ENCODE measurements at regions not wholly inside any gene's neighbourhood (a gene's known extent, or its start where the extent isn't known, plus 50 kb on each side); places are given as distances from the start of the nearest gene placed in this dataset.

GRCh38 chr12:91271185-91271584 is 88.6 kb upstream of the DCN start:
- ChIA-PET POLR2A (ENCODE audit: unreplicated experiment) (interaction anchor here (0.6 kb wide), 1 partner anchor 8 kb away, joined by 7 read pairs; no protein-coding TSS in a partner anchor), CTCF (no interaction called here)
- no peaks in the 10 kb centered on the region for H3K4me1 ChIP-seq (replicated peaks; ENCODE audit: insufficient read depth)
- H3K27ac ChIP-seq: no peak overlapping the region
- no peaks in the 10 kb centered on the region for H3K27me3 ChIP-seq (ENCODE audit: insufficient read depth, low read depth)
- intact Hi-C loops (cut with micrococcal nuclease; ENCODE audit: unreplicated experiment): no loop called here
- TF ChIP-seq CTCF (conservative IDR thresholded peaks at IDR 0.05) (no peak), EZH2 (IDR thresholded peaks at IDR 0.05; ENCODE audit: low read depth) (no peak)
- H2AFZ ChIP-seq: peak overlapping the region; percentile 58; the same call in 1 of the 2 replicates
- no peak overlapping the region for H3K4me2 ChIP-seq
- H4K20me1 ChIP-seq (ENCODE audit: insufficient read depth): no peaks in the 10 kb centered on the region
- no peak for DNase-seq
- H3K9me2 ChIP-seq (ENCODE audit: insufficient read depth): no peaks in the 10 kb centered on the region
- H3K79me2 ChIP-seq (ENCODE audit: low read depth): no peaks in the 10 kb centered on the region
- H3K9me3 ChIP-seq (ENCODE audit: insufficient read depth, low read depth): no peaks in the 10 kb centered on the region
- no peak overlapping the region for H3K4me3 ChIP-seq
- no peaks in the 10 kb centered on the region for H3F3A ChIP-seq (ENCODE audit: insufficient read depth, low read depth)
- H3K36me3 ChIP-seq (ENCODE audit: low read depth): no peaks in the 10 kb centered on the region
- no TSS peak for BruUV-seq (replicated peaks)

GRCh38 chr12:91267039-91267438 is 84.4 kb upstream of the DCN start:
- H3K4me1 ChIP-seq (replicated peaks; ENCODE audit: insufficient read depth): no peaks in the 10 kb centered on the region
- H3K27me3 ChIP-seq (ENCODE audit: insufficient read depth, low read depth): no peaks in the 10 kb centered on the region
- intact Hi-C loops (cut with micrococcal nuclease; ENCODE audit: unreplicated experiment): no loop called here
- no peak for DNase-seq
- no peaks in the 10 kb centered on the region for H3F3A ChIP-seq (ENCODE audit: insufficient read depth, low read depth)
- BruUV-seq (replicated peaks): no TSS peak
- ChIA-PET POLR2A (ENCODE audit: unreplicated experiment) (no interaction called here), CTCF (no interaction called here)
- no peaks in the 10 kb centered on the region for H3K79me2 ChIP-seq (ENCODE audit: low read depth)
- H3K9me2 ChIP-seq (ENCODE audit: insufficient read depth): no peaks in the 10 kb centered on the region
- no peaks in the 10 kb centered on the region for H3K9me3 ChIP-seq (ENCODE audit: insufficient read depth, low read depth)
- no peak overlapping the region for H3K27ac ChIP-seq
- H4K20me1 ChIP-seq (ENCODE audit: insufficient read depth): no peaks in the 10 kb centered on the region
- H2AFZ ChIP-seq: no peak overlapping the region
- no peak overlapping the region for H3K4me2 ChIP-seq
- no peak overlapping the region for H3K4me3 ChIP-seq
- H3K36me3 ChIP-seq (ENCODE audit: low read depth): no peaks in the 10 kb centered on the region
- TF ChIP-seq CTCF (conservative IDR thresholded peaks at IDR 0.05) (no peak), EZH2 (IDR thresholded peaks at IDR 0.05; ENCODE audit: low read depth) (no peak)

- no peak overlapping the region for H3K4me3 ChIP-seq
- H3K27me3 ChIP-seq (ENCODE audit: insufficient read depth, low read depth): no peaks in the 10 kb centered on the region
- H3K4me2 ChIP-seq: no peak overlapping the region
- no peaks in the 10 kb centered on the region for H3K9me2 ChIP-seq (ENCODE audit: insufficient read depth)
- H3F3A ChIP-seq (ENCODE audit: insufficient read depth, low read depth): no peaks in the 10 kb centered on the region
- TF ChIP-seq EZH2 (IDR thresholded peaks at IDR 0.05; ENCODE audit: low read depth) (no peak), CTCF (conservative IDR thresholded peaks at IDR 0.05) (no peak)
- no peaks in the 10 kb centered on the region for H4K20me1 ChIP-seq (ENCODE audit: insufficient read depth)
- POLR2A ChIA-PET (ENCODE audit: unreplicated experiment): no interaction called here
- H2AFZ ChIP-seq: no peak overlapping the region
- no peak for DNase-seq
- no peaks in the 10 kb centered on the region for H3K79me2 ChIP-seq (ENCODE audit: low read depth)
- H3K27ac ChIP-seq: no peak overlapping the region
- CTCF ChIA-PET: no interaction called here
- no TSS peak for BruUV-seq (replicated peaks)
- H3K9me3 ChIP-seq (ENCODE audit: insufficient read depth, low read depth): no peaks in the 10 kb centered on the region
- intact Hi-C loops (cut with micrococcal nuclease; ENCODE audit: unreplicated experiment): no loop called here
- H3K4me1 ChIP-seq (replicated peaks; ENCODE audit: insufficient read depth): no peaks in the 10 kb centered on the region
- H3K36me3 ChIP-seq (ENCODE audit: low read depth): no peaks in the 10 kb centered on the region
These were observed 81.6 kb upstream of the DCN start for GRCh38 chr12:91264178-91264577.

All from PC-9 (cell line).